NCI-H510A (cell line): ENCODE measurements at regions not wholly inside any gene's neighbourhood (a gene's known extent, or its start where the extent isn't known, plus 50 kb on each side); places are given as distances from the start of the nearest gene placed in this dataset.
"Not testable (repeated sequence)": the region's sequence is repeated elsewhere in the genome, so short reads cannot be mapped to it uniquely, and the experiment has no call there.

ENCODE experiments used
- DNase-seq: peaks from one replicate; lab custom pipeline; 2025; lab: John Stamatoyannopoulos, UW

DNA sequence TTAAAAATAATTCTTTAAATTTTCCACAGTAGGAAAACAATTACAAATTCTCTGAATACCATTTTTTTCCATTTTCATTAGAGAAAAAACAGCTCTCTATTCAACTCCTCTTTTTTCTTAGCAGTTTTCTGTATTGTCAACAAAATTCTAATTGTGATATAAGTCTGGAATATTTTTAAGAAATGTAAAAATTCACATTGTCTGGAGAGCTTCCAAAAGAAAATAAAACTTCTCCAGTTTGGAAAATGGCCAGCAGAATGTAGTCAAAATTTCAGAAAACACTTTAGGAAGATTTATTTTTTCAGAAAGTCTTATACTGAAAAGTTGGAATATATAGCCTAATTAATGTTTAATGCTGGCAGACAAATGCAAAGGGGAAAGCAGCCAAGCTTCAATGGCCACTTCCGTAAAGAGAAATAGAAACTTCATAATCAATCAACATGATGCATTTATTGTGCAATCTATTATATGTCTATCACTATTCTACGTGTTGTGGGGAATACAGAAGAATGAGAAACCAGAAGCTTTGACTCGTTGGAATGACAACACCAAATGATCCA is 733.2 kb upstream of the PKDCC start:
- no peak for DNase-seq

DNA sequence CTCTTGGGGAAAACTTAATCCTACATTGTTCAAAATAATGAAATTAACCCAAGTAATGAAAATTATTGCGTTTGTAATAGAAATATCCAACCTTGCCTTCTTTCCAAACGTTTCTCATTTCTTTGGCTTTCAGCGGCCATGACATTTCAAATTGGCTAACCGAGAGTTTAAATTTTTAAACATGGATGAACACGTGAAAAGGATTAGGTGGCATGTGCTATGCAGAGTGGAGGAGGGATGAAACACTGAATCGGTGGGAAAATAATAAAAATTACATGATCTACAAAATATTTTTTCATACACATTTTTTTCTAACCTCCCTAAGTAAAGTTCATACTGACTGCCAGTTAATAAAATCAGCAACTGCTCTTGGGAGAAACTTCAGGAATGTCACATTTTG is 728.4 kb upstream of the PKDCC start:
- DNase-seq = no peak

DNA sequence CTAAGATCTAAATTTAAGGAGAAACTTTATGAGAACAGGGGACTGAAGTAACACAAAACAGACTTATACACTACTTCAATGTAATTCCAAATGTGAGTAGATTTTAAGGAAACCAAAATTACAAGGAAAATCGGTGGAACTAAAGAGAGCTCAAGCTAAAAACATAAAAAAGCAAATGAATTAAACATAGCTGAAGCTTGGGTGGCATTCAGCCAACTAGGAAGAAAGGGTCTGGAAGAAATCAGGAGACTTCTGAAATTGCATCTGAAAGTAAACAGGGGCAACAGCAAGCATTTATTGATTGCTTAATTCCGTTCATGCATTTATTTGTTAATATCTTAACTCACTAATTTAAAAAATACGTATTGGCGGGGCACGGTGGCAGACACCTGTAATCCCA is 727.3 kb upstream of the PKDCC start:
- no peak for DNase-seq

DNA sequence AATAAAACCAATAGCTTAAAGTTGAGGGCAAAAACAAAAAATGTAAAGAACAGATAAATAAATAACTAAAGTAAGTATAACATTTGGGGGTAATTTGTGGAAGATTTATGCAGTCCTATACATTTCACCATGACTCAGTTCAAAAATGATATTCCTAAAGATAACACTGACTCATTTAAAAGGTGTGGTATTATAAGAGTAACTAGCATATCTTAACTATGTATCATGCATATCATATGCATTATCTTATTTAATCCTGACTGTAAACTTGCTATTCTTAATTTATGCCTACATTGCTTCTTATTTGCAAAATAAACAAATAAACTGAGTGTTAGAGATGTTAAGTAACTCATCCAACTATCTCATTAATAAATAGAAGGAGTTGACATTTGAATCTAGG is 726.5 kb upstream of the PKDCC start:
- no peak for DNase-seq

DNA sequence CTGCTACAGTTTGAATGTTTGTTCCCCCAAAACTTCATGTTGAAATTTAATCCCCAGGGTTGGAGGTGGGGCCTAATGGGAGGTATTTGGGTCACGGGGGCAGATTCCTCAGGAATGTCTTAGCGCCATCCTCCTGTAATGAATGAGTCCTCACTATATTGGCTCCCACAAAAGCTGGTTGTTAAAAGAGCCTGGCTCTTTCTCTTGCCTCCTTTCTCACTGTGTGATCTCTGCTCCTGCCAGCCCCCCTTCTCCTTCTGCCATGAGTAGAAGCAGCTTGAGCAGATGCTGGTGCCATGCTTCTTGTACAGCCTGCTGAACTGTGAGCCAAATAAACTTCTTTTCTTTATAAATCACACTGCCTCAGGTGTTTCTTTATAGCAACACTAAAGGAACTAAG is 721.0 kb upstream of the PKDCC start:
- no peak for DNase-seq

DNA sequence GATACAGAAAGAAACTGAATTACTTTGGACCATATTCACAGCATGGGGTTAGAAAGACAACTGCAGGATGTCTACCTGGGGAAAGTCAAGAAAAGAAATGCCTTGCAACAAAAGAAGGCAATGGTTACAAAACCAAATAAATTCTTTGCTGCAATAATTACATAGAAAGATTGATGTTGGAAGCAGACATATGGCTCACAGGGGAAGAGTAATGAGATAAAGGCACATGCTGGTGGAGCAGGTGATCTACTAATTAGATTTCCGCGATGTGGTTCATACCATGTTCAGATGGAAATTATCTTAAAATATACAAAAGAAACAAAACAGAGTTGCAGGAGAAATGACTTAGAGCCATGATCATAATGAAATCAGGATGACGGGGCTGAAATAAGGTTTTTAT is 718.8 kb upstream of the PKDCC start:
- no peak for DNase-seq

DNA sequence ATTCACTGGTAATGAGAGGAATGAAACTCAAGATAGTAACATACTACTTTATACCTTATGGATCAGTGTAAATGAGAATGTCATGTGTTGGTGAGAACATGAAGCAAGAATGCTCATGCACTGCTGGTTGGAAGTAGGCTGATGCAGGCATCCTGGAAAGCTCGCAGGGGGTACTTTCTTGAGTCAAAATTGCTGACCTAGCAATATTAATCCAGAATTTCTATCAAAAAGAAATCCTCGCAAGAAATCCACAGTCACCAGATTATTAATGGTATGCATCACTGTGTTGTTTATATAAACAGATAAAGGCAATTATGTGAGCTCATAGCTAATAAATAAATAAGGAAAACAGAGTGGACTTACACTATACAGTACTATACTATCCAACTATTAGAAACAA is 713.7 kb upstream of the PKDCC start:
- no peak for DNase-seq

DNA sequence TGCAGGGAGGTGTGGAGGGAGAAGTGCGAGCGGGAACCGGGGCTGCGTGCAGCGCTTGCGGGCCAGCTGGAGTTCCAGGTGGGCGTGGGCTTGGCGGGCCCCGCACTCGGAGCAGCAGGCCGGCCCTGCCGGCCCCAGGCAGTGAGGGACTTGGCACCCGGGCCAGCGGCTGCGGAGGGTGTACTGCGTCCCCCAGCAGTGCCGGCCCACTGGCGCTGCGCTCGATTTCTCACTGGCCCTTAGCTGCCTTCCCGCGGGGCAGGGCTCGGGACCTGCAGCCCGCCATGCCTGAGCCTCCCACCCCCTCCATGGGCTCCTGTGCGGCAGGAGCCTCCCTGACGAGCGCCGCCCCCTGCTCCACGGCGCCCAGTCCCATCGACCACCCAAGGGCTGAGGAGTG is 712.2 kb upstream of the PKDCC start:
- DNase-seq = not testable (repeated sequence)

DNA sequence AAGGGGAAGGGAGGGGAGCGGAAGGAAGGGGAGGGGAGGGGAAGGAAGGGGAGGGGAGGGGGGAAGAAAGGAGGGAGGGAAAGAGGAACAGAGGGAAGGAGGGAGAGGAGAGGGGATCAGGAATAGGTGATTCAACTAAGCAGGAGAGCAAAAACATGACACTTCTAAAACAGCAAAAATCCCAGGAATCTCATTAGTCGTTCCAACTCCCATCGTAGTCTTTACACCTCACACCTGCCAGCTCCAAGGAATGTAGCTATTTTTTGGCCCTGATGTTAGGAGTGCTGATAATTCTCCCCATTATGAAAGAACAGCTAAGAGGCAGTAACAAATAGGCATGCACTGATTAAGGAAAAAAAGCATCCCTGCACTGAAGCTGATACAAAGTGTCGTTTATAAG is 709.9 kb upstream of the PKDCC start:
- no peak for DNase-seq

DNA sequence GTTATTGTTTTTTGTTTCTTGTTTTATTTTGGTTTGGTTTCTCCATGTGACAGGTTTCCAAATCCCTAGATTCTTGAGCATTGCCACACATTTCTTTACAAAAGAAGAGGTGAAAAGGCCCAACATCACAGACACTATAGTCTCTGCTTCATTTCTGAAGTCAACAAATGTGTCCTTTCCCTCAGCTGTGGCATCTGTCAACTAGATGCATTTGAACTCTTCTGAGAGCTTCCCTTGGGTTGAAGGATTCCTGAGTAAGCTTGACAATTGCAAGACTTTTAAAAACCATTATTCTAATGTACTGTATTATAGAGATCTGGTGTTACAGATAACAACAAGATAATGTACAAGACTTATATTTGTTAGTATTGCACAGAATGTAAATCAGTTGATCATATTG is 703.3 kb upstream of the PKDCC start:
- DNase-seq = no peak

DNA sequence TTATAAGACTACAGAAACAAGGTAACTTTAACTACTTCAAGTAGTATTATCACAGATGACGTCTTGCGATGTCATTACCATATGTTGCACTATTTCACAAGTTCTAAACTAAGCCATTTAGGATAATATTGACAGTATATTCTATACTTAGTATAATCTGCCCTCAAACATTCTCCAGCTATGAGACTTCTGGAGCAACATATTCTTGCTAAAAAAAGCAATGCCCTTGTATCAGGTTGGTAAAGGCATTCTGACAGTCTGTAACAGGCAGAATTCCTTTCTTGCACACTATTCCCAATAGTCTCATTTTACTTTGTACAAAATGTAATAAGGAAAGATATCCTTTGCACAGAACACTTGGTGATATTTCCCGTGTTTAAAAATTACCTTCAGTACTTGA is 694.8 kb upstream of the PKDCC start:
- no peak for DNase-seq

DNA sequence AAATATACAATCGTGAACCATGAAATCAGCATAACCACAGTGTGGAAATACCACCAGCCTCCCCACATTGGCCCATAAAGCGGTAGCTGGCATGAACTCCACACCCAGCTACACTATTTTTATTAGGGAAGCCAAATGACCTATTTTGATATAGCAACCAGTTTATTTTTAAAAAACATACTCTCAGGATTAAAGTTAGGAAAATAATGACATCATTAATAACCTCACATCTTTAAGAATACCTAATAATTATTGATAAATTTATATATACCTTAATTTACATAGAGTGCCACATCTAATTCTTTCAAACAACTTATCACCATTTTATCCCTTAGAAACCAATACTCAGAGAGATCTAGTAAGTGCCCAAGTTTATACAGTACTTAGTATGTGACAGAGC is 692.0 kb upstream of the PKDCC start:
- no peak for DNase-seq

DNA sequence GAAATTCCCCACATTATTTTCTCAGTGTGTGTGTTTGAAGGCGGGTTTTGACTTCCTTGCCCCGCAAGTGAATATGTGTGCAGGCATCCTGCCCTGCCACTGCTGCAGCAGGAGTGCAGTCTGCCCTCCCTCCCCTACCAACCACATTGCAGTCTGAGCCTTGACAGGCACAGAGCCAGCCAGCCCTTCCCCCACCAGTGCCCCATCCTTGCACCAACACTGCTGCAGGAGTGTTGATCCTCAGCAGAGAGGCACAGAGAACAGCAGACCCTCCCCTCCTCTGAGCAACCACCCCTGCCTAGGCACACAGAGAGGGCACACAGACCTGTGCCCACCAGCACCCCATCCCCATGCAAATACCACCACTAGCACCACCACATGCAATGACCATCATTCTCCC is 683.0 kb upstream of the PKDCC start:
- no peak for DNase-seq

DNA sequence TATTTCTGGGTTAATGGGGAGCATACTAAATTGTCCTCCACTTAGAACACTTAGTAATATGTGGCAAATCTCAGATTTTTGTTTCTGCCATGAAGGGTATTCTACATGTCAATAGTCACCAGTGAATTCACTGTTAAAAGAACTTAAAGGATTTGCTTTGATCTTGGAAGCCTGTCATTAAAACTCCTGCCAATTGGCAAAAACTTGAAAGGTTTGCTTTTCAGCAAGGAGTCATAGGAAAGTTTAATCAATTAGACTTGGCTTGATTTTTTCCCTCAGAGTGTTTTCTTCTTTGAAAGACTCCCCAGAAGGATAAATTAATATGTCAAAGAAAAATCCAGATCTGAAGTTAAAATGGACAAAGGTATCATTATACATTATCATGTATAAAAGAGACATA is 671.9 kb upstream of the PKDCC start:
- DNase-seq = no peak

DNA sequence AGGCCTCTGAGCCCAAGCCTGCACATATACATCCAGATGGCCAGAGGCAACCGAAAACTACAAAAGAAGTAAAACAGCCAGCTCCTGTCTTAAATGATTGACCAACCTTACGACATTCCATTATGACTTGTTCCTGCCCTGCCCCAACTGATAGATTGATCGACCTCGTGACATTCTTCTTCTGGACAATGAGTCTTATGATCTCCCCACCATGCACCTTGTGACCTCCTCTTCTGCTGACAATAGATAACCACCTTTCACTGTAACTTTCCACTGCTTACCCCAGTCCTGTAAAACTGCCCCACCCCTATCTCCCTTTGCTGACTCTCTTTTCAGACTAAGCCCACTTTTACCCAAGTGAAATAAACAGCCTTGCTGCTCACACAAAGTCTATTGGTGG is 670.0 kb upstream of the PKDCC start:
- DNase-seq = no peak

DNA sequence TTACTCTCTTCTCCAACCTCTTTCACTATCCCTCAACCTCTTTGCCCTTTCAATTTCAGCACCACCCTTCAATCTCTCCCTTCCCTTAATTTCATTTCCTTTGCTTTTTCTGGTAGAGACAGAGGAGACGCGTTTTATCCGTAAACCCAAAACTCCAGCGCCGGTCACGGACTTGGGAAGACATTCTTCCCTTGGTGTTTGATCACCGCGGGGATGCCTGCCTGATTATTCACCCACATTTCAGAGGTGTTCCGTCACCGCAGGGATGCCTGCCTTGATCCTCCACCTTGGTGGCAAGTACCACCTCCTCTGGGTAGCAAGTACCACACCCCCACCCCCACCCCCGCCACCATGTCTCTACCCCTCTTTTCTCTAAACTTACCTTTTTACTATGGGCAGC is 669.4 kb upstream of the PKDCC start:
- DNase-seq = no peak

DNA sequence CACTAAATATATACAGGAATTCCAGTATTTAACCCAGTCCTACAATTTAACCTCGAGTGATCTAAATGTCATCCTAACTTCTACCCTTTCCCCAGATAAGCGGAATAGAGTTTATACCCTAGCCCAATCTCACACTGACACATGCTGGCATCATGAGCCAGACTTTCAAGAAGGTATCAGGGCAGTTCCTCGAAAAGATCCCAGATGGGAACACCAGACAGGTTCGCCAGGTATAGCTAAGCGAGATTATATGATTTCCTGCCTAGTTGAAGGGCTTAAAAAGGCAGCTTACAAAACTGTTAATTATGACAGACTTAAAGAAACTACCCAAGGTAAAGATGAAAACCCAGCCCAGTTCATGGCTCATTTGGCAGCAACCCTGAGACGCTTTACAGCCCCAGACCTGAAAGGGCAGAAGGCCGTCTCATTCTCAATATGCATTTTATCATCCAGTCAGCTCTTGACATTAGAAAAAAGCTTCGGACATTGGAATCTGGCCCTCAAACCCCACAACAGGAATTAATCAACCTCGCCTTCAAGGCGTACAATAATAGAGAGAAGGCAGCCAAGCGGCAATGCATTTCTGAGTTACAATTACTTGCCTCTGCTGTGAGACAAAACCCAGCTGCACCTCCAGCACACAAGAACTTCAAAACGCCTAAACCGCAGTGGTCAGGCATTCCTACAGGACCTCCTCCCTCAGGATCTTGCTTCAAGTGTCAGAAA is 668.2 kb upstream of the PKDCC start:
- no peak for DNase-seq

DNA sequence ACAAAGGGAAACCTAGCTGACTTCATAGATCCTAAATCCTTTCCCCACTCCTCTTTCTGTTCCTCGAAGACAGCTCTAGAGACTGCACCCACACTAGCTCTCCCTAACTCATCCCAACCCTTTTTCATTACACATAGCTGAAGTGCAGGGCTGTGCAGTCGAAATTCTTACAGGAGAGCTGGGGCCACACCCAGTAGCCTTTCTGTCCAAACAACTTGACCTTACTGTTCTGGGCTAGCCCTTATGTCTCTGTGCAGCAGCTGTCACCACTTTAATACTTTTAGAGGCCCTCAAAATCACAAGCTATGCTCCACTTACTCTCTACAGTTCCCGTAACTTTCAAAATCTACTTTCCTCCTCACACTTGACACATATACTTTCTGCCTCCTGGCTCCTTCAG is 666.1 kb upstream of the PKDCC start:
- DNase-seq = no peak

DNA sequence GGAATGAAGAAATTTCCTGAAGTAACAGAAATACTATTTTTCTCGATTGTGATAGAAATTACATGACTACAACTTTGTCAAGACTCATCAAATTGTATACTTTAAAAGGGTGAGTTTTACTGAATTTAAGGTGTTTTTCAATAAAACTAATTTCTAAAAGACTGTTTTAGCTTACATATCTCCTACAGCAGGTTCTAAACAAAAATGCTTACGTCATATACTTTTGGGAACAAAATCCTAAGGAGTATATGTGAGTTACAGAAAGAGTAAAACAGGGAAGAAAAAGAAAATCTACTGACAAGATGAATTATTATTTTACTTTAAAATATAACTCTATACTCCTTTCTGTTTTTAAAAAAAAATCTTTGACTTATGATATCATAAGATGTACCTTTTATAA is 660.3 kb upstream of the PKDCC start:
- no peak for DNase-seq

DNA sequence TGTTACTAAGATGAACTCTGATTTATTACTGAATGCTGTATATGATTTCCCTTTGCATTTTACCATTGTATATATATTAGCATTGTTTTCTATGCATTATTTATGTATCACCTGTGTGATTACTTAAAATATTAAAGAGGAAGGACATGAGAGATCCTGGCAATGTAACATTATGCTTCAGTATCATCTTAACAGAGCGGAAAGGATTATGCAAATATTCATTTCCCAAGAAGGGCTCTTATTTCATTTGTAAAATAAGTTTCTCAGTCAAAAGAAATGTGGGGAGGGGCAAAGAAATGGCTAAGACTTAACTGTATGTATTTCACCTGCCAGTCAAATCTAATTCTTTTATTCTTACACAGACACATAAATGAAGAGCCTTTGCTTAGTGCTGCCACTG is 654.2 kb upstream of the PKDCC start:
- DNase-seq = no peak

DNA sequence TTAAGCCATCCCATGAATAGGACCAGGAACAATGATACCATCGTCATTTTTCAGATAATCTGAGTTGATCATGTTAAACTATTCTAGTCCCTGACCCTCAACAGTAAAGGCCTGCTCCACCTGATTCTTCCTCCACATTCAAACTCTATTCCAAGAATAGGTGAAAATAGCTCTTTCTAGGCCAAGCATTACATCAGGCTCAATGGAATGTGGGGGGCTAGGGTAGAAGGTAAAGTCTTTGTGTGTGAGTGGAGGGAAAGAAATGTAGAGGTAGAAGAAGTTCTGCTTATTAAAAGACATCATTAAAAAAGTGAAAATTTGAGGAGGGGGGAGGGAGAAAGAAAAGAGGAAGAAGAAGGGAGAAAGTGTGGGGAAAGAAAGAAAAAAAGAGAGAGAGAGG is 653.3 kb upstream of the PKDCC start:
- DNase-seq = no peak

DNA sequence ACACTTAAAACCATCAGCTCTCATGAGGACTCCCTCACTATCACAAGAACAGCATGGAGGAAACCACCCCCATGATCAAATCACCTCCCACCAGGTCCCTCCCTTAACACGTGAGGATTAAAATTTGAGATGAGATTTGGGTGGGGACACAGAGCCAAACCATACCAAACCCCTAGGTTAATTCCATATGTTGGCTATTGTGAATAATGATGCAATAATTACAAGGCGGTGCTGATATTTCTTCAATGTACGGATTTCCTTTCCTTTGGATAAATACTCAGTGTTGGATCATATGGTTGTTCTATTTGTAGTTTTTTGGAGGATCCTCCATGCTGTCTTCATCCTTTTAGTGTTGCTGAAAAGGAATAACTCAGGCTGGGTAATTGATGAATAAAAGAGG is 652.1 kb upstream of the PKDCC start:
- no peak for DNase-seq

DNA sequence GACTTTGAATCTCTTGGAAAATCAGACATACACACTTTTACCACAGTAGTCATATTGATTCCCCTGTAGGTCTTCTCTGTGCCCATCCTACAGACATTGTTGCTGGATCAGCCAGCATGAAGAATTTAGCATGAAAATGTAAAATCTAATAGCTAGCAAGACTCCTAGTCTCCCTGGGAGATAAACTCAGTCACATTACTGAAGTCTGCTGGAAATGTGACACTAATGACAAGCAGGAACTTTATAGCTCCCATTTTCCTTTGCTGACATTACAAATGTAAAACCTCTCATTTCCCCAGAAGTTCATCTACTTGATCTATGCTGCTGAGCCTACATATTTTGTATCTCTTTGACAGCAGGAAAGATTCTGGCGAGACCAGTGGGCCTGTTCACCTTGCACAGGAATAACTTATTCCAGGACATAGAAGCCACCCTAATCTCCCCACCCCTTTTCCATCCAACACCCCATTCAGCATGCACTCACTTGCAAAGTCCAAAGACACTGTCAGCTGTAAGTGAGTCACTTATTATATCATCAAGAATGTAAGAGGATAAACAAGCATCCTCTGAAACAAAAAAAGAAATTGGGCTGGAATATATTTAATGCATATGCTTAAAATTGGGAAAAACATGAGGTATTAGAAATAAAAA is 648.3 kb upstream of the PKDCC start:
- DNase-seq = no peak

DNA sequence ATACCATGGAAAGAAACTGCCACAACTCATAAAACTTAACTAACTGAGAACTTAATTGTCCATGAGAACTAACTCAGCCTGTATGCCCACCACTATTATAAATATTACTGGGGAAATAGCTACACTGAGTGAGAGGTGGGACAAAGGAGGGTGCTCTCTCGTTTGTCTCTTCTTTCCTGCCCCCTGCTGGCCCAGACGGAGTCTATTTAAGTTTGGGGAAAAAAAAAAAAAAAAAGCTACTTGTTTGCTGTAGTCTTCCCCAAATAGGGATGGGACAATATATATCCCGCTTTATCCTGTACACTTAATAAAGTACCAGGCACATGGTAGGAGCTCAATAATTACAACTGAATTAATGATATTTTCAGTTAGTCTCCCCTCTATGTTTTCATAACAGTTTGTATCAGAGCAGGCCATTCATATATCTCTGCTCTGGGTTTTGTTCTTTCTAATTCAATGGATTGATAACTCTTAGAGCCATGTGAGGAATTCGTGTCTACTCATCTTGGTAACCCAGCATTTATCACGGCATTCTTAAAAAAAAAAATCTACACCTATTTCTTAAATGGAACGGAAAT is 647.6 kb upstream of the PKDCC start:
- no peak for DNase-seq
